Activated T-helper 2 cell treated with anti-CD3 and anti-CD28 coated beads, Interferon-gamma antibody, Interleukin-2, Interleukin-4, amounts not matched to agents 10 μg/mL and 5 μg/mL and 100 μg/mL, durations not matched to agents 14 hours and 24 hours and 36 hours (primary cell): ENCODE measurements at regions not wholly inside any gene's neighbourhood (a gene's known extent, or its start where the extent isn't known, plus 50 kb on each side); places are given as distances from the start of the nearest gene placed in this dataset.

ENCODE experiments used
- DNase-seq: peaks from one replicate; pipeline ENCODE4 v3.0.0; 2021; ENCODE audit warnings: low spot score
- H3K27ac Mint-ChIP-seq: one replicate; pipeline ENCODE4 v1.8.0; 2021; ENCODE audit warnings: mixed read lengths
- H3K27me3 Mint-ChIP-seq: one replicate; pipeline ENCODE4 v1.8.0; 2021; ENCODE audit warnings: low read depth, mixed read lengths
- H3K36me3 Mint-ChIP-seq: one replicate; pipeline ENCODE4 v1.8.0; 2021; ENCODE audit warnings: low read depth, mixed read lengths
- H3K4me1 Mint-ChIP-seq: one replicate; pipeline ENCODE4 v1.8.0; 2021; ENCODE audit warnings: low read depth, mixed read lengths
- H3K4me3 Mint-ChIP-seq: one replicate; pipeline ENCODE4 v1.8.0; 2021; ENCODE audit warnings: low read depth, mild to moderate bottlenecking, moderate library complexity, mixed read lengths
- H3K9me3 Mint-ChIP-seq: one replicate; pipeline ENCODE4 v1.8.0; 2021; ENCODE audit warnings: mixed read lengths
- intact Hi-C: fragments of 100-400 bp; cut with micrococcal nuclease; formaldehyde crosslinking; loops from one replicate; pipeline ENCODE4 v1.15.1; 2023

- Mint-ChIP-seq H3K36me3 (no peaks in the 10 kb centered on the region), H3K4me3 (no peak overlapping the region), H3K27ac (no peak overlapping the region), H3K27me3 (no peaks in the 10 kb centered on the region), H3K9me3 (peaks cover 4% of the 10 kb centered on the region), H3K4me1 (no peaks in the 10 kb centered on the region)
- DNase-seq: no peak
- intact Hi-C loops: no loop called here
Measured at GRCh38 chr7:10225275-10225674, 748.4 kb upstream of the PHF14 start.

GRCh38 chr7:10237306-10237705, 736.4 kb upstream of the PHF14 start:
- no peak for DNase-seq
- peaks cover 9% of the 10 kb centered on the region for H3K9me3 Mint-ChIP-seq
- no peaks in the 10 kb centered on the region for H3K36me3 Mint-ChIP-seq
- intact Hi-C loops: no loop called here
- no peak overlapping the region for H3K4me3 Mint-ChIP-seq
- H3K4me1 Mint-ChIP-seq: no peaks in the 10 kb centered on the region
- no peak overlapping the region for H3K27ac Mint-ChIP-seq
- H3K27me3 Mint-ChIP-seq: no peaks in the 10 kb centered on the region

- no peak overlapping the region for H3K4me3 Mint-ChIP-seq
- intact Hi-C loops: no loop called here
- no peak overlapping the region for H3K27ac Mint-ChIP-seq
- no peak for DNase-seq
- no peaks in the 10 kb centered on the region for H3K27me3 Mint-ChIP-seq
- peaks cover 9% of the 10 kb centered on the region for H3K9me3 Mint-ChIP-seq
- H3K4me1 Mint-ChIP-seq: no peaks in the 10 kb centered on the region
- H3K36me3 Mint-ChIP-seq: no peaks in the 10 kb centered on the region
Measured at GRCh38 chr7:10238641-10239040, 735.0 kb upstream of the PHF14 start.

- H3K4me1 Mint-ChIP-seq: no peaks in the 10 kb centered on the region
- intact Hi-C loops: no loop called here
- H3K9me3 Mint-ChIP-seq: peaks cover 9% of the 10 kb centered on the region
- no peak for DNase-seq
- no peaks in the 10 kb centered on the region for H3K27me3 Mint-ChIP-seq
- H3K4me3 Mint-ChIP-seq: no peak overlapping the region
- no peaks in the 10 kb centered on the region for H3K36me3 Mint-ChIP-seq
- H3K27ac Mint-ChIP-seq: no peak overlapping the region
Measured at GRCh38 chr7:10239695-10240345, 733.9 kb upstream of the PHF14 start.

GRCh38 chr7:10245406-10245805, 728.3 kb upstream of the PHF14 start:
- Mint-ChIP-seq H3K27me3 (no peaks in the 10 kb centered on the region), H3K4me3 (no peak overlapping the region), H3K27ac (no peak overlapping the region), H3K4me1 (no peaks in the 10 kb centered on the region), H3K36me3 (no peaks in the 10 kb centered on the region), H3K9me3 (peaks cover 26% of the 10 kb centered on the region)
- intact Hi-C loops: no loop called here
- DNase-seq: no peak

- Mint-ChIP-seq H3K9me3 (peaks cover 12% of the 10 kb centered on the region), H3K4me1 (no peaks in the 10 kb centered on the region), H3K4me3 (no peak overlapping the region), H3K27me3 (no peaks in the 10 kb centered on the region), H3K36me3 (no peaks in the 10 kb centered on the region), H3K27ac (no peak overlapping the region)
- no peak for DNase-seq
- intact Hi-C loops: no loop called here
Measured at GRCh38 chr7:10257438-10257837, 716.2 kb upstream of the PHF14 start.

- no peaks in the 10 kb centered on the region for H3K36me3 Mint-ChIP-seq
- no peaks in the 10 kb centered on the region for H3K4me1 Mint-ChIP-seq
- intact Hi-C loops: no loop called here
- H3K27ac Mint-ChIP-seq: no peak overlapping the region
- peaks cover 9% of the 10 kb centered on the region for H3K9me3 Mint-ChIP-seq
- no peak for DNase-seq
- H3K4me3 Mint-ChIP-seq: no peak overlapping the region
- H3K27me3 Mint-ChIP-seq: no peaks in the 10 kb centered on the region
Measured at GRCh38 chr7:10266976-10267375, 706.7 kb upstream of the PHF14 start.

- DNase-seq: no peak
- H3K27ac Mint-ChIP-seq: no peak overlapping the region
- no peak overlapping the region for H3K4me3 Mint-ChIP-seq
Measured at GRCh38 chr7:10268034-10268433, 705.6 kb upstream of the PHF14 start.

GRCh38 chr7:10282909-10283308, 690.8 kb upstream of the PHF14 start:
- H3K27ac Mint-ChIP-seq: no peak overlapping the region
- H3K27me3 Mint-ChIP-seq: no peaks in the 10 kb centered on the region
- no peaks in the 10 kb centered on the region for H3K36me3 Mint-ChIP-seq
- intact Hi-C loops: no loop called here
- no peak overlapping the region for H3K4me3 Mint-ChIP-seq
- no peak for DNase-seq
- no peaks in the 10 kb centered on the region for H3K4me1 Mint-ChIP-seq
- H3K9me3 Mint-ChIP-seq: peaks cover 4% of the 10 kb centered on the region

More at GRCh38 chr7:10268034-10268433, 705.6 kb upstream of the PHF14 start:
- intact Hi-C loops: no loop called here
- Mint-ChIP-seq H3K36me3 (no peaks in the 10 kb centered on the region), H3K4me1 (no peaks in the 10 kb centered on the region), H3K27me3 (no peaks in the 10 kb centered on the region), H3K9me3 (peaks cover 14% of the 10 kb centered on the region)

- Mint-ChIP-seq H3K27me3 (no peaks in the 10 kb centered on the region), H3K4me3 (no peak overlapping the region), H3K9me3 (peaks cover 8% of the 10 kb centered on the region), H3K4me1 (no peaks in the 10 kb centered on the region), H3K27ac (no peak overlapping the region), H3K36me3 (no peaks in the 10 kb centered on the region)
- DNase-seq: no peak
- intact Hi-C loops: no loop called here
Measured at GRCh38 chr7:10284001-10284400, 689.7 kb upstream of the PHF14 start.

- Mint-ChIP-seq H3K36me3 (no peaks in the 10 kb centered on the region), H3K4me3 (no peak overlapping the region), H3K27me3 (no peaks in the 10 kb centered on the region), H3K9me3 (no peaks in the 10 kb centered on the region), H3K4me1 (no peaks in the 10 kb centered on the region), H3K27ac (no peak overlapping the region)
- no peak for DNase-seq
- intact Hi-C loops: no loop called here
Measured at GRCh38 chr7:10299384-10299783, 674.3 kb upstream of the PHF14 start.

GRCh38 chr7:10300577-10300976, 673.1 kb upstream of the PHF14 start:
- DNase-seq: no peak
- no peaks in the 10 kb centered on the region for H3K36me3 Mint-ChIP-seq
- H3K4me3 Mint-ChIP-seq: no peak overlapping the region
- H3K27me3 Mint-ChIP-seq: no peaks in the 10 kb centered on the region
- no peaks in the 10 kb centered on the region for H3K9me3 Mint-ChIP-seq
- intact Hi-C loops: no loop called here
- H3K4me1 Mint-ChIP-seq: no peaks in the 10 kb centered on the region
- no peak overlapping the region for H3K27ac Mint-ChIP-seq

- Mint-ChIP-seq H3K9me3 (no peaks in the 10 kb centered on the region), H3K27ac (no peak overlapping the region), H3K4me1 (no peaks in the 10 kb centered on the region), H3K4me3 (no peak overlapping the region), H3K36me3 (no peaks in the 10 kb centered on the region), H3K27me3 (no peaks in the 10 kb centered on the region)
- no peak for DNase-seq
- intact Hi-C loops: no loop called here
Measured at GRCh38 chr7:10308276-10308675, 665.4 kb upstream of the PHF14 start.

GRCh38 chr7:10312942-10313341, 660.7 kb upstream of the PHF14 start:
- Mint-ChIP-seq H3K36me3 (no peaks in the 10 kb centered on the region), H3K9me3 (peaks cover 9% of the 10 kb centered on the region), H3K27ac (no peak overlapping the region), H3K4me3 (no peak overlapping the region), H3K4me1 (no peaks in the 10 kb centered on the region), H3K27me3 (no peaks in the 10 kb centered on the region)
- intact Hi-C loops: no loop called here
- DNase-seq: no peak
